ENCODE measurements at regions not wholly inside any gene's neighbourhood (a gene's known extent, or its start where the extent isn't known, plus 50 kb on each side); places are given as distances from the start of the nearest gene placed in this dataset.

DNA sequence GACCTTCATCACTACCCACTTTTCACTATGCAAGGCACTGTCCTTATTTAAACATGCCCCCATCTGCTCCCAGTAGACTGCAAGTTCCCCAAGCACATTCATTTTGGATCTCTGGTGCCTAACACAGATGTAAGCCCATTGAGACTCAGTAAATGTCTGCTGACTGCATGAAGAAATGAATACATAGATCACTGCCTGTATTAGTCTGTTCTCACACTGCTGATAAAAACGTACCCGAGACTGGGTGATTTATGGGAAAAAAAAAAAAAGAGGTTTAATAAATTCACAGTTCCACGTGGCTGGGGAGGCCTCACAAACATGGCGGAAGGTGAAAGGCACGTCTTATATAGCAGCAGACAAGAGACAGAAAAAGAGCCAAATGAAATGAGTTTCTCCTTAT, 204.9 kb downstream of the ATG4C start:
- DNase-seq, result no peak

DNA sequence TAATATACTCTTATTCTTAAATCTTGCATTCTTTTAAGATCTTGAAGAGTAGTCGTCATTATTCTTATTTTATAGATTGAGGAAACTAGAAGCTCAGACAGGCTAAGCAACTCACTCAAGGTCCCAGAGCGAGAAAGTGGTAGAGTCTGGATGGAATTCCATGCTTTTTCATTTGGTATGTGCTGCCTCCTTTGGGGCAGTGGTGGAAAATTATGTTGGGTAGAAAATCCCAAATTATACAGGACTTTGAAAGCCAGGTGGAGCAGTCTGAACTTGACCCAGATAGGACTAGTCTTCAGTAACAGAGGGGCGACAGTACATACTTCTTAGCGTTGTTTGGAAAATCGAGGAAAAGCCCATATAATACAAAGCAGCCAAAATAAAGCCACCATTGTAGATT, 205.6 kb downstream of the ATG4C start:
- DNase-seq, result no peak

DNA sequence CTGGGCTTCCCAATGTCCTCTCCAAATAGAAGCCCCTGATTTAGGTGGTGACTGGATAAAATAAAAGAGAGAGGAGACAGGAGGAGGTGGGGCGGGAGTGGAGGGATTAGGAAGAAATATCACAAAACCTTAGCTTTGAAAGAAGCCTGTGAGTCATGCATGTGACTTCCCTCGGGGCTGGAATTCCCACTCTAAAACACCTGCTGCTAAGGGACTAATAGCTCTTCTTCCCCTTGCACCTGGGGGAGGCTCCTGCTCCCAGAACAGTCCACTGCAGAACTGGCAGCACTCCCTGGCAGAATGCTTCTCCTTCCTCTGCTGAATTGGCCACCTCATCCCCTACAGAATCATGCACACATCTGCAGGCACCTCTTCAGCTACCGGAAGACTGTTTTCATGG, 207.2 kb downstream of the ATG4C start:
- peak; percentile 69 for DNase-seq

DNA sequence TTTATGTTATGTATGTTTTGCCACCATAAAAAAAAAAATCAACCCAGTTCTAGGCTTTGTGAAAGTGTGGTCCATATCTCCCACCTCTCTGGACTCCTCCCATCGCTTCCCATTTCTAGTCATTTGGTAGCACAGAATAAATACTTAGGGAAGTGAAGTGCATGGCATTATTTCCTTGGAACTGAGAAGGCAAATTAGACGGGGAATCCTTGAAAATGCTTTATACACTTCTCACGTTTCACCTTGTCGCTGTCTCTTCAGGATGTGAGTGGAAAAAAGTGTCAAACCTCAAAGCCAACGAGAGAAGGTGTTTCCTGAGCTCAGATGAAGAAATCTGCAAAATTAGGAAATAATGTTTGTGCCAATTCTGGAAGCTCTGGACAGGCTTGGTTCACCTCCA, 209.9 kb downstream of the ATG4C start:
- DNase-seq, result no peak

DNA sequence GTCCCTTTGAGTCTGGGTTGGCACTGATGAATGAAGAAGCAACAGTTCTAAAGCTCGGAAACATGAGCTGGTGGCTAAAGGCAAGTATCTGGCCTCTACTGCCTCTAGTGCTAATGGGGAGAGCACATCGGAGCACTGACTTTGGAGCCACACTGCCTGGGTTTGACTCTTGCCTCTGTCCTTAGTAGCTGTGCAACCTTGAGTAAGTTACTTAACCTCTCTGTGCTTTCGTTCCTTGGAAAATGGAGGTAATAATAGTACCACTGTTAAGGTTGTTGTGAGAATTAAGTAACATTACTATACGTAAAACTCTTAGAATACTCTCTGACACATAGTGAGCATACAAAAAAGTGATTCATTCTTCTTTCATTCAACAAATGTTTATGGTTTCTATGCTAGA, 211.2 kb downstream of the ATG4C start:
- no peak for DNase-seq

DNA sequence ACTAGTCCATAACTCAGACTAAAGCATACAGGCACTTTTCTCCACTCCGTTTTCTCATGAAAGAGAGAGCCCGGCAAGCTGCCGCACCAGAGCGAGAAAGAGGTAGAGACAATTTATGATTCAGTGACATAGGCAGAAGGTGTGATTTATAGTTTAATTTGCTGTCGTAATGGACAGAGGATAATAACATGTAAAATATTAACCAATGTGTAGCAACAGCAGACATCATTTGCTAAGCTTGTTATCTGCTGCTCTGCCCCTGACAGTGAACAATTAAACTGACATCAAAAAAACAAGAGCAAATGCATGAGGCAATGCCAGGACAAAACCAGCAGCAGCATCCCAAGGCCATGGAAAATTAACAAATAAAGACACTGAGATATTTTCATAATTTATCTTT, 214.0 kb downstream of the ATG4C start:
- no peak for DNase-seq

DNA sequence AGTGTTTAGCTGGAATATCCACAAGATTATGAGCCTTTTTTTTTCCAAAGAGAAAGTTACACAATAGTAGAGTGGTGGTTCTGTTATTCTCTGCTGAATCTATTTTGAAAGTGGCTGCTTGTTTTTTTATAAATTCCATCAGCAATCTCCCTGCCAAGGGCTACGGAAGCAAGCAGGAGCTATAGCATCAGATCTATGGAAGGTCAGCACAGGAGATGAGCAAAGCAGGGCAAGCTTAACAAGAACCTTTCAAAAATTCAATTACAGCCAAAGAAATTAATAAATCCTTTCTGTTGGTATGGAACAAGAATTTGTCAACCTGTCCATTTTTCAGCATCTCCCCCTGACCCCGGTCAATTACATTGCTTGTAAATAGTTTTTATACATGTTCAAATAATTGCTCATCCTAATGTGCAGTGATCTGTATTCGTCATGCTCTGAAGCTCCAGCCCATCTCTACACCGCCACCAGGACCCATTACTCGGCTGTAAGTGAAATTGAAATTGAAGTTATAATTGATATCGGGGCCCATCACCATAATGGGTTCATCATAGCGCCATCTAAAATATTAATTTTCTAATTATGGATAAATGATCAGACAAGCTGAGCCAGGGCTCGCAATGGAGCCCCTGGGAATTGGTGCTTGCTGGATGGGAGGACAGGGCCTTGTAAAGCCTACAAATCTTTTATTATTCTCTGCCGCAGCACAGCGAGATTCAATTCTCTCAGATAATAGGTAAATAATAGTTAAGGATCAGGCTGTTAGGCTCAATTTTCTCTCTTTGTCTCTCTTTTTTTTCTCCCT, 215.1 kb downstream of the ATG4C start:
- peak; percentile 30 for DNase-seq

DNA sequence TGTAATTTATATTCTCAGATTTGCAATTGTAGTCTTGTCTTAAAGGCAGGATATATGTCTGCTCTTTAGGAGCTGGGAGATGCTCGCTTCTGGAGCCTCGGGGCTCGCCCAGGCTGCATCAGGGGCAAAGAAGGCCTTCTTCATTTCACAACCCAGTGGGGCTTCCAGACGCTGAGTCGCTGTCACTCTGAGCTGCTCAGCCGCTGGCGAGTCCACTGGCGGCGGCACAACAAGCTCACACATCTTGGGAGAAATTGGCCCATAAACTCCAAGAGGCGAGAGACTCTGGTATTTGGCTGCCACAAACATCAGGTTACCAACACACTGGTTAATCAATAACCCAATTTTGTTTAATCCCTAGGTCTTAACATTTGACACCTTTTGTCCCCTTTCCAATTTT, 216.6 kb downstream of the ATG4C start:
- peak; percentile 8 for DNase-seq

DNA sequence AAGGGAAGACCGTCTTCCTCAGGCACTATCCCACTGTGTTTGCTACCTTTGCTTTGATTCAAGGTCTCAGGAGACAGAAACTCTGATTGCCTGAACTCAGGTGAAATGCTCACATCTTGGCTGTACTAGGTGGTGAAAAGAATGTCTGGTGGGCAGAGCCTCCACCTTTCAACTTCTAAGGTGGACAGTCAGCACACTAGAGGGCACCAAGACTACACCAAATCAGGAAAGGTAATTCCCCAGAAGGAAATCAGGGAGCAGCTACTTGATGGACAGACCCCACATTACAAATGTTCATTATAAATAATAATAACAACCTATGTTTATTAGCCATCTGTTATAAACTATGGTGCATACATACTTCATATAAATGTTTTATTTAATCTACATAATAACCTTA, 220.9 kb downstream of the ATG4C start:
- peak; percentile 33 for DNase-seq

DNA sequence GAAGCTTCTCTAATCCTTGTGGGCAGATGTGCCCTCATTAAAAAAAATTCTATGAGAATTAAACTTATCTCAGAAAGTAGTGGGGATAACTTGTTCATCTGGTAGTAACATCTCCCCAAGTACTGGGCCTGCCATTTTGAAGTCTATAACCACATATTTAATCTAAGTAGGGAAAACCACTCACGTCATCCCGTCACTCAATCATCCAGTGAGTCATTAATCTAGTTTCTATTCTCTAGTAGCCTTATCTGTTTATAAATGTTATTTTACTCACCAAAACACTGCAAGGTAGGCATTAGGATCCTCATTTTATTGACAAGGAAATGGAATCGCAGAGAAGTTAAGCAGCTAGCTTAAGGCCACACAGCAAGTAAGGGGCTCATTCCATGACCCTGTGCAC, 221.9 kb downstream of the ATG4C start:
- DNase-seq, result no peak

DNA sequence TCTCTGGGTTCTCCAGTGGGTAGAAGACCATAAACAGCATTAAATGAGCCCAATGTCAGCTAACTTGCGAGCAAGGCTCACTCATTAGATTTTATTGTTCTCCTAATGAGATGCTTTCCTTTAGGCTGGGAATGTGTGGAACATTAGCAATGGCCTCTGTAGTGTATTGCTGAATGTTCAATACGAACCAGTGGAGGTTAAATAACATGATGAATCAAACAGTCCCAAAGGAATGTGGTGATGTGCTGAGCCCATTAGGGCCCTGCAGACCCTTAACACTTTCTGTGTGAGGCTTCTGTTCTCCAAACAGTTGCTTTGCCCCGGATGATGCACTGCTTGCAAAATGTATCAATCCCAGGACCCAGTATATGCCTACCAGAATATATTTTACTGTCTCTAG, 225.5 kb downstream of the ATG4C start:
- no peak for DNase-seq

DNA sequence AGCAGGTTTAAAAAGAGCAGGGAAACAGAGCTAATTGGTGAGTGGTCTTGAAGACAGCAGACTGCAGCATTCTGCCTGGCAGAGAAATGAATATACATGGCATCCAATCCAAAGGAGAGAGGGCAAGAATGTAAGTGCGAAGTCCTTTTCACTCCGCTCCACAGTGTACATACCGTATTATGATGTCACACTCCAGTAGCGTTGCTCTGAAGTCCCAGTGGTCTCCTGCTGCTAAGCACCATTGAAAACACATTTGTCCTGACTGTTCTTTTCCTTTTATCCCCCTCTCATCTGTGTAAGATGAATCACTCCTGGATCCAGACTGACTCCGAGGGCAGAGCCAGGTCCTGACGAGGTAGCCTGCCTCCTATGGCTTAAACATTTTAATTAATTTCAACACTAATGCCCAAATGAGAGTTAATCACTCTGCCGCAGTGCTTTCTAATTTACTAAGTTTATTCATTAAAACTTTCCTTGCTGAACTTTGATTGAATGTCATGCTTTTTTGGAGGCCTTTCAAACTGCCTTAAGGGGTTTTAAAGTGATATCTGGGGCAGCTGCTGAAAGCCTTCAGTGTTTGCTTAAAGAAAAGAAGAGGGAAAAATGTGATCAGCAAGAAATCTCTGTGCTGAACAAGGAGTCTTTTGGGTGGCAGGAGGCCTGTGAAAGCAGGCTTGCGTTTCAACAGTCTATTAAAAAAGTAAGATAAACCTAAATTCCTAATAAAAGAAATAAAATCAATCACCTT, 227.2 kb downstream of the ATG4C start:
- DNase-seq, result peak; percentile 55

DNA sequence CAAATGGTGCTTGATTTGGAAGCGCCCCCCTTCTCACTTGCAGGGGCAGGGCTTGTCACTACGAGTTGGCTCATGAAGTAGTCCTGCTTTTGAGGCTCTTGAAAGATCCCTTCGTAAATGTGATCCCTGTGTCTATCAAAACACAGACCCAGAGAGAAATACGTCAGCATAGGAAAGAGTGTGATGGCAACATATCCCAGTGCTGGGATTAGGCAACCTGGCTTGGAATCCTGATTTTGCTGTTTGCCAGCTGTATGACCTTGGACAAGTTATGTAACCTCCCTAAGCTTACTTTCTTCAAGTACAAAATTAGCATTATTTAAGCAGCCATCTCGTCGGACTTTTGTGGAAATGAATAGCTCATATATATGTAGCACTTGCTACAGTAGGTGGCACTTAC, 228.4 kb downstream of the ATG4C start:
- no peak for DNase-seq

DNA sequence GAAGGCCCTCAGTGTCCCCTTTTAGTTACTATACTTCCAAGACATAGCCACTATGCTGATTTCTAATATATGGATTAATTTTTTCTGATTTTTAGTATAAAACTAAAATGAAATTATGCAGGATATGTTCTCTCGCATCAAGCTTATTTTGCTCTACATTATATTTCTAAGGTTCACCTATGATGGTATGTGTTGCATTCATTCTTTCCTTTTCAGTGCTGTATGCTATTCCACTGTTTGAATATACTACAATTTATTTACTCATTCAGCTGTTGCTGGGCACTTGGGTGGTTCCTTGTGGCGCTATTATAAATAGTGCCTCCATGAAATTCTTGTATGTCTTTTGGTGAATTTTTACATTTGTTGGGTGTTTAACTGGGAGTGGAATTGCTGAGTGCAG, 230.3 kb downstream of the ATG4C start:
- DNase-seq, result no peak

DNA sequence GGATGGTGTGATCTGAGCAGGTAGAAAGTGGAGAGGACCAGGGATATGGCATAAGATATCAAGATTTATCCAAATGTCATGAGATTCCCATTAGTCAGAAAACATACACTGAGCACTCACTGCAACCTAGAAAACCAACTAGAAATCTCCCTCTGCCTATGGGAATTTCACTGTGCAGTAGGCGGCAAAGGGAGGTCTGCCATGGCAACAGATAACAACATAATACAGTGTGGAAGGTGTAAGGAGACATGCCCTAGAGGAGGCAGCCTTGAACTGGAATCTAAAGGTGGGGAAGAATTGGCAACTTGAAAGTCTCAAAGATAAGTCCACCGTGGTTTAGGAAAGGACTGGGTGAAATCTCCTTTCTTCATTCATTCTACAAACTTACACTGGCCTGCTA, 238.4 kb downstream of the ATG4C start:
- DNase-seq, result no peak

DNA sequence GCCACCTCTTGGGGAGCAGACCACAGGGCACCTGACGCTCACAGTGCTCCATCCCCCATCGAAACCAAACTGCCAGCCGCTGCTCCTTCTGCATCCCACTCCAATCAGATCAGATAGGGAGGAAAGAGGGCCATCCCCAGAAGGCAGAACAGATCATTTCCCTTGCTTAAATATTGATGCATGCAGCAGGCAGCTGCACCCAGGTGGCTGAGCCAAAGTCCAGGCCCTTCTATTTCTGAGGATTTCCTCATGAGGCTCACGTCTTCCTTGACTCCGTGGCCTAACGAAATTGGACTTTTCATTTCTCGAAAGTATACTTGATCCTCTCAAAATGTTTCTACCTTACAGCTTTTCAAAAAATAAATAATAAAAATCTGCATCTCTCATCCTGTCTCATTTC, 239.2 kb downstream of the ATG4C start:
- no peak for DNase-seq

DNA sequence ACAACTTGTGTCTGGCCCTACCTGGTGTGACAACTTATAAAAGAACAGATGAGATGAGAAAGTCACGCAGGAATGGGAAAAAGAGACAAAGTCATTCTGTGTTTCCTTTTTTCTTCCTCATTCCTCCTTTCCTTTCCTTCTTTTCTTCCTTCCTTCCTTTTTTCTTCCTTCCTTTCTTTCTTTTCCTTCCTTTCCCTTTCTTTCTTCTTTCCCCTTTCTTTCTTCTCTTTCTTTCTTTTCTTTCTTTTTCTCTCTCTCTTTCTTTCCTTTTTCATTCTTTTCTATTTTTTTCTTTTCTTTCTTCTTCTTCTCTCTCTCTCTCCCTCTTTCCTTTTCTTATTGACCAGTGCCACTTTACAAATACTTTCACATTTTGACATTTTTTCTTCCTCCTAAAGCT, 239.7 kb downstream of the ATG4C start:
- no peak for DNase-seq

DNA sequence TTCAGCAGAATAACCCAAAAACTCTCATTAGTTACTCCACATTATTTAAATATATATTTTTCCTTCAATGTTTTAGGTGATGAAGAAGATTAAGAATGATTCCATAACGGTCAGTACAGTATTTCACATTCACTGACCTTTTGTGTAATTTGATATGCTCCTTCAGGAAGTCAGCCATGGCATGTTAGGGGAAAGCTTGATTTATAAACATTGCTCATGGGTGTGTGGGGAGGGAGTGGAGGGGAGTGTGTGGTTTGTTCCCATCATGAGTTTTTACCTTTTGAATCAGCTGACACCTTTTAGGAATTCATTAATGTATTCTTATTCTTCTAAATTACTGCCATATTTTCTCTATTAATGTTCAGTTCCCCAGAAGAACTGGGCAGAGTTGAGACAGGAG, 240.2 kb downstream of the ATG4C start:
- no peak for DNase-seq

DNA sequence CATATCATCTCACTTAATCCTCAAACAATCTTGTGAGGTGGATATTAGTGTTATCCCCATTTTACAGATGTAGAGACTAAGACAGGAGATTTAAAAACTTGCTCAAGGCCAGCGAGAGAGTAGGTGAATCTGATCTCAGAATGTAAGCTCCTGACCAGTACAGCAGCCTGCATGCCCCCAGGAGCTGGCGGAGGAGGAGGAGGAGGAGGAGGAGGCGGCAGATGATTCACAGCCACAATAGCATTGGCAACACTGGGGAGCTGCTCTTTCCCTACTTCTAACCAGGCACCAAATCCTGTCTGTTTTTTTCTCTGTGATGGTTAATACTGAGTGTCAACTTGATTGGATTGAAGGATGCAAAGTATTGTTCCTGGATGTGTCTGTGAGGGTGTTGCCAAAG, 243.2 kb downstream of the ATG4C start:
- no peak for DNase-seq

DNA sequence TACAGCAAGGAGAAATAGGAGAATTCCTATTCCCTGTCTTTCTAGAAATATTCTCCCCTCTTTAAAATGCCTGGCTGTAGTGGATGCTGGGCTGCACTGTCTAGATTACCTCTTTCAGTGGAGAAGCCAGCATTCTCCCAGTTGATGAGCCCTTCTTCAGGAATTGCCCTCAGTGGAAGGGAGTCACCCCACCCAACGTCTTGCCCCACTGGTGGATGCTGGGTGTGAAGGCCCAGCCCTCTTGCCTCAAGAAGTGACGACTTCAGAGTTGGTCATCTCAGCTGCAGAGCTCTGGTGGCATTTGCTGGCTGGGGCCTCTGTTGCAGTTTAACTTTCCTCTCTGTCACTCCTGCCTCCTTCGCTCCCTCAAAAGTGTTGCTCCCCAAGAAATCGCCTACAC, 248.2 kb downstream of the ATG4C start:
- DNase-seq, result no peak

DNA sequence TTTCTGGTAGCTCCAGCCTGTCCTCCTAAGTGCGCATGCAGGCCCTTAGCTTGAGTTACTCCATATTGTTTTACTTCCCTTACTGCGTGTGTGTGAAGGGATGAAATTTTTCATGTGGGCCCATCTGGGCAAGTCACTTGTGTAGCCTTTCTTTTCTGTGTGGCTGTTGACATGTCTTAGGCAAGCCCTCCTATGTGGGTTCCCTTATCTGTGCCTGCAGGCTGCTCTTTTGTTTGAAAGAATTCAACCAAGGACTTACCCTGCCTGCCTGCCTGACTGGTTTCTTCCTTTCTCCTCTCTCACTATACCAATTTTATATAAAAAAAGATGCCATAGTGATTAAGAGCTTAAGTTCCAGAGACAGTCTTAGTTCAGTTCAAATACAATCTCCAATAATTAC, 249.3 kb downstream of the ATG4C start:
- no peak for DNase-seq

DNA sequence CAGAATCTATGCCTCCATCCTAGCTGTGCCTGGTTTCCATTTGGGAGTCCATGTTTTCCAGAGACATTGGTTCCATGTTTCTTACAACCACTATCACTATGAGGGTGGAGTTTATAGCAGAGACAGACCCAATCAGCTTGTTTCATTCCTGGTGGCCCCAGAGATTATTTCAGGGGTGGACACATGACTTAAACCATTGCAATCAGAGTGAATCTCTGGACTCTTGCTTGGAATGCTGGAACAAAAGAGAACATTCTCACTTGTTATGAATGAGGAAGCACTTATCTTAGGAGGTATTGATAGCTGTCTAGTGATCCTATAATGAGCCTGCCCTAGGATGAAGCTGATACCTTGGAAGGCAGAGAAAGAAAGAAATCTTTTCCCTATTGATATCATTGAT, 250.3 kb downstream of the ATG4C start:
- DNase-seq, result no peak

DNA sequence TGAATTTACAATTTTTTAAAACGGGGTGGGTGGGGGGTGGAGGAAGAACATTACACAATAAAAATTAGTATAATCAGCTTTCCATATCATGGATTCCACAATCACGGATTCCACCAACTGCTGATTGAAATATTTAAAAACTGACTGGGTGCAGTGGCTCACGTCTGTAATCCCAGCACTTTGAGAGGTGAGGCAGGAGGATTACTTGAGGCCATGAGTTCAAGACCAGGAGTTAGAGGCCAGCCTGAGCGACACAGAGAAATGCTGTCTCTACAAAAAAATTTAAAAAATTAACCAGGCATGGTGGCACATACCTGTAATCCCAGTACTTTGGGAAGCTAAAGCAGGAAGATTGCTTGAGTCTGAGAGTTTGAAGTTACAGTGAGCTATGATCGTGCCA, 254.7 kb downstream of the ATG4C start:
- no peak for DNase-seq

DNA sequence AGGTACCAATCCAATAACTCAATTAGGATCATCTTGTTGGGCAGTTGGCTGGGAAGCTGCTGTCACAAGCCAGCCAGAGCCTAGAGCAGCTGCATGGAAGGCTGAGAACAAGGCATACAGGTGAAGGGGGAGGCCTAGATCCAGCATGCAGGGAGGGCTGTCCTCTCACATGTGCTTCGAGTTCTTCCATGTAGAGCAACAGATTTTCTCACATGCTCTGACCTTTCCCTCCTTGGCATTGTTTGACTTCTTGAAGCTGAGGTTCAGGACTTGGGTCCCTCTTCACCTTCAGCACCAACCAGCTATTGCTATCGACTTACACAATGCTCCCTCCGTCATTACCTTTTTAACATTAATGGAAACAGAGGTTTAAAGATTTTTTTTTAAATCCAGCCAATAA, 257.7 kb downstream of the ATG4C start:
- peak; percentile 4 for DNase-seq

DNA sequence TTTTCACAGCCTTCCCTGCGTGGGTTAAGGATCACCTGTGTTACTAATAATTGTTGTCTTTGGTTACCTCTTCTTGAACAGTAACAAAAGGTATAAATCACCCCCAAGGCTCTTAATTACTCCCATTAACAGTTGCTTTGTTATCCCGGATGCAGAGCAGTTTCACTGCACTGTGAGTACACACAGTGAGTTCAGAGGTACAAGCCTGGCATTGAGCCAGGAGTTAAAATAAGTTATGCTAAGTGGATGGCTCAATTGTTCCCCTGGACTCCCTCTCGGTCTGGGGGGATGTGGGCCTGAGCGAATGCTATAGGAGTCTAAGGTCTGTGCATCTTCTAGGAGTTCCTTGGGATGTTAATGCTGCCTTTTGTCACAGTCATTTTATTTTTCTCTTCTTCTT, 258.3 kb downstream of the ATG4C start:
- peak; percentile 95 for DNase-seq
